Activated T-cell treated with anti-CD3 and anti-CD28 coated beads, Interleukin-2, amount 50 U/mL, for 4 hours (primary cell): ENCODE measurements at regions not wholly inside any gene's neighbourhood (a gene's known extent, or its start where the extent isn't known, plus 50 kb on each side); places are given as distances from the start of the nearest gene placed in this dataset.
"Not testable (repeated sequence)": the region's sequence is repeated elsewhere in the genome, so short reads cannot be mapped to it uniquely, and the experiment has no call there.

Experiments used
- ATAC-seq, 2 donors: fragments of 200-7000 bp; cut with Tn5 transposase; one replicate each; pipeline ENCODE4 v1.10.0; 2021
- DNase-seq: peaks from one replicate; pipeline ENCODE4 v3.0.0-alpha.2; 2020
- H3K27me3 Mint-ChIP-seq: one replicate; pipeline ENCODE4 v1.8.0; 2021; ENCODE audit warnings: low read depth, mixed read lengths
- H3K36me3 Mint-ChIP-seq: one replicate; pipeline ENCODE4 v1.8.0; 2022; ENCODE audit warnings: mixed read lengths; ENCODE audit not compliant: insufficient read depth
- H3K4me1 Mint-ChIP-seq: one replicate; pipeline ENCODE4 v1.8.0; 2021; ENCODE audit warnings: low read depth, mixed read lengths
- H3K4me3 Mint-ChIP-seq: one replicate; pipeline ENCODE4 v1.8.0; 2021; ENCODE audit warnings: mild to moderate bottlenecking, moderate library complexity, mixed read lengths
- H3K9me3 Mint-ChIP-seq: one replicate; pipeline ENCODE4 v1.8.0; 2021; ENCODE audit warnings: mixed read lengths

DNA sequence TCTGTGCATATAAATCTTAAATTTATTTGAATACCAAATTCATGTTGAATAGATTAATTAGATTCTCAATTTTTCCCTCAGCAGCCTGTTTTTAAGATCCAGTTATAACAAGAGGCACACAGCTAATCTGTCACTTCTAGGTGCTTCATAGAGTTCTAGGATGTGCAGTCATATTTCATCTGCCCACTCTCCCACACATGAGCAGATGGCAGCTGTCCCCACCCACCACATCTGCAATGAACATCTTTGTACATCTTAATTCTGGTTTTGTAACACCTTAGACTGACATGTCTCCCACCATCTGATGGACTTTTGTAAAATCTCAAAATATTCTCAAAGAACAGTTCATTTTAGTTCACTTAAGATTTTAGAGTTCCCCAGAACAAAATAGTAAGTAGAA is 250.8 kb upstream of the ST6GAL2 start:
- H3K9me3 Mint-ChIP-seq: no peaks in the 10 kb centered on the region
- ATAC-seq (no peak), DNase-seq (no peak)
- H3K4me3 Mint-ChIP-seq: no peak overlapping the region
- no peaks in the 10 kb centered on the region for H3K27me3 Mint-ChIP-seq
- H3K4me1 Mint-ChIP-seq: no peaks in the 10 kb centered on the region
- no peaks in the 10 kb centered on the region for H3K36me3 Mint-ChIP-seq

DNA sequence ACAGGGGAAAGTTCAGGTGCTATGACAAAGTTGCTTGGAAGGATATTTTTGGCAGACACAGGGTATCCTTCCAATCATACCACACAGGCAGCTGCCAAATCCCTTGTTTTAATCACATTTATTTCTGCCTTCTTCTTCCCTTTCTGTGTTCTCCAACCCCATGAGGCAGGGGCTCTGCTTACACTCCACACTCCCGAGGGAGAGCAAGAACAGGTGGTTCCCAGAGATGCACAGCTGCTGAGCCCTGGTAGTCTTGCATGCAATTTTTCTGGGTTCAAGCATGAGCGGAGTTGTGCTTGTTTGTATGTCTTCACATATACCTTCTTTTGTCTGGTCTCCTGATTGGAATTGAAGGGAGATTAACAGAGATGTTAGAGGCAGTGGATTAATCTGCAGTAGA is 251.7 kb upstream of the ST6GAL2 start:
- Mint-ChIP-seq H3K36me3 (no peaks in the 10 kb centered on the region), H3K27me3 (no peaks in the 10 kb centered on the region), H3K9me3 (no peaks in the 10 kb centered on the region), H3K4me1 (no peaks in the 10 kb centered on the region), H3K4me3 (no peak overlapping the region)
- no peak for DNase-seq
- no peak for ATAC-seq

DNA sequence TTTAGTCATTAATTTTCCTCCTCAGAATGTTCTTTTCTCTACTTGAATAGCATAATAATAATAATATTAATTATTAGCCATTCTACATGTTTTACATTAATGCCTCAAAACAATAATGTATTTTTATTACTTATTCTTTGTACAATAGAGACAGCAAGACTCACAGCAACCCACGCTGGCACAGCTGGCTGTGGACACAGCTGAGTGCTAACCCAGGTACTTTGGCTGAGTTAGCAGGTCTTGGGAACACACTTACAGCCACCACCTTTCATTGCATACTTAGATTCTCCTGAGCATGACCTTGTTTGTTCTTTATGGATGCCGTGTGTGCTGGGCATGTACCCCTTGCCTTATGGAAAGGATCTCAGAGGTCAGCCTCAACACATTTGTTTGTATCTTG is 260.2 kb upstream of the ST6GAL2 start:
- Mint-ChIP-seq H3K27me3 (no peaks in the 10 kb centered on the region), H3K4me1 (no peaks in the 10 kb centered on the region), H3K9me3 (peaks cover 7% of the 10 kb centered on the region), H3K36me3 (no peaks in the 10 kb centered on the region), H3K4me3 (no peak overlapping the region)
- no peak for ATAC-seq
- DNase-seq: no peak

DNA sequence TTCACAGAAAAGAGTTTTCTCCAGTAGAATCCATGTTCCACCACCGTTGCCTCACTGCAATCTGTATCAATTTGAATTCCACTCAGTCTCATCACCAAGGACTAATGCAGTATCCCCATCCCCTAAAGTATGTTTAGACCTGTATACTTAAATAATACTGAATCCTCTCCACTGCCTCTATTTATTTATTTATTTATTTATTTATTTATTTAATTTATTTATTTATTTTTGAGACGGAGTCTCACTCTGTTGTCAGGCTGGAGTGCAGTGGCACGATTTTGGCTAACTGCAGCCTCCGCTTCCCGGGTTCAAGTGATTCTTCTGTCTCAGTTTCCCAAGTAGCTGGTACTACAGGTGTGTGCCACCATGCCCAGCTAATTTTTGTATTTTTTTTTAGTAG is 260.7 kb upstream of the ST6GAL2 start:
- H3K4me1 Mint-ChIP-seq, H3K4me3 Mint-ChIP-seq, H3K36me3 Mint-ChIP-seq, DNase-seq, ATAC-seq, H3K9me3 Mint-ChIP-seq, H3K27me3 Mint-ChIP-seq: not testable (repeated sequence)

DNA sequence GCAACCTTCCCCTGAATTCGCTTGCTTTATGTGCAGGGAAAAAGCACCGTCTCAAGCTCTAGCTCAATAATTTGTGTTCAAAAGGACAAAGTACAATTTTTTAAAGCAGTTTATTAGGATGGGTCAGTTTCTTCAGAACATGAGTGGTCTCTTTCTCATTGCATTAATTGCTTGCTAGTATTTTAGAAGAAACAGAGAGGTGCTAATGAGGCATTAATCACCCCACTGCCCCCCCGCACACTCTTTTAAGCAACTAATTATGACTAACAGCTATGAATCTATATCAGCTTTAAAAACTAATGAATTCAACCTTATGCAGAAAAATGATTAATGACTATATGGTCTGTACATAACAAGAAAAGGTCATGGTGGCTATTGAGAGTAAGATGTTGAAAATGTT is 262.1 kb upstream of the ST6GAL2 start:
- no peak for ATAC-seq
- Mint-ChIP-seq H3K36me3 (no peaks in the 10 kb centered on the region), H3K9me3 (peaks cover 7% of the 10 kb centered on the region)

DNA sequence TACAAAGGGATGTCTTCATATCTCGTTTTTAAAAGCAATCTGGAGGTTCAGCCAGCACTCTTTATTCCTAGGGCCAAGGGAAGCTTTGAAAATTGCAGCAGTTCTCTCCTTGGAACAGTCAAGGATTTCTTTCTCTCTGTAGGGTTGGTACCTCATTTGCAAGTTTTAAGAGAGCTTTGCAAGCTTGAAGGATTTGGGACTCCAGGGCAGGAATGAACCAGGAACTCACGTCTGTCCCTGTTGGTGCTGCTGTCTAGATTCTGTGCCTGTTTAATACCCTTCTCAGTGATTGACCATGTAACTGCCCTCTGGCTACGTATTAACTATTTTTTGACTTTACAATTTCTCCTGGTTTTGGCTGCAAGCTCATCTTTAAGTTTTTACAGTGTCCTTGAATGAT is 262.5 kb upstream of the ST6GAL2 start:
- Mint-ChIP-seq H3K4me3 (no peak overlapping the region), H3K9me3 (peaks cover 7% of the 10 kb centered on the region), H3K4me1 (no peaks in the 10 kb centered on the region), H3K27me3 (no peaks in the 10 kb centered on the region), H3K36me3 (no peaks in the 10 kb centered on the region)
- DNase-seq (no peak), ATAC-seq (no peak)

More for the DNA sequence above, 262.1 kb upstream of the ST6GAL2 start:
- H3K4me1 Mint-ChIP-seq: no peaks in the 10 kb centered on the region
- H3K27me3 Mint-ChIP-seq: no peaks in the 10 kb centered on the region
- no peak overlapping the region for H3K4me3 Mint-ChIP-seq
- DNase-seq: no peak

DNA sequence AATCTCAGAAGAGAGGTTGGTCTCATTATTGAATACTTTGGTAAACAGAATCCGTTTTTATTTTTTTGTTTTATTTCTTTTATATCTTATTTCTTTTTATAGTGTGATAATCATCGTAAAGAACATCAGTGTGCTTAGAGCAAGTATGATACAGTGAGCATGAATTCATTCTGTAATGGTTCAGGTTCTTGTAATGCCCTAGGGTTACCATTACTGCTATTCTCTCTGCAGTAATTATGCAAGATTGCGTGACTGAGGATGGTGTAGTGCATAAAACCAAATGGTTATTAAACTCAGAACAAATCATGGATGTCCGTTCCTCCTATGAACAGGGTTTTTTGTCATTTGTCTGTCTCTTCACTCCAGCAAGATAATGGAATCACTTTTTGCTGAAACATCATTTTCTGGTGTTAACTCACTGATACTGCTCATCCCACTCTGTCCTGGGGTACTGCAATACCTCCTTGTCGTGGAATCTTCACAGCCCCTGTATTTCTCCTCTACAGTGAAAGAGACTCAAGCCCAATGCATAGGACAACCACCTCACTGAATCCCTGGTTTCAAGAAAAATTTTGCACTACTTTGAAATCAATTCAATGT is 274.8 kb upstream of the ST6GAL2 start:
- Mint-ChIP-seq H3K27me3 (no peaks in the 10 kb centered on the region), H3K4me1 (no peaks in the 10 kb centered on the region), H3K9me3 (peaks cover 9% of the 10 kb centered on the region), H3K4me3 (no peak overlapping the region), H3K36me3 (no peaks in the 10 kb centered on the region)
- no peak for DNase-seq
- ATAC-seq: no peak

DNA sequence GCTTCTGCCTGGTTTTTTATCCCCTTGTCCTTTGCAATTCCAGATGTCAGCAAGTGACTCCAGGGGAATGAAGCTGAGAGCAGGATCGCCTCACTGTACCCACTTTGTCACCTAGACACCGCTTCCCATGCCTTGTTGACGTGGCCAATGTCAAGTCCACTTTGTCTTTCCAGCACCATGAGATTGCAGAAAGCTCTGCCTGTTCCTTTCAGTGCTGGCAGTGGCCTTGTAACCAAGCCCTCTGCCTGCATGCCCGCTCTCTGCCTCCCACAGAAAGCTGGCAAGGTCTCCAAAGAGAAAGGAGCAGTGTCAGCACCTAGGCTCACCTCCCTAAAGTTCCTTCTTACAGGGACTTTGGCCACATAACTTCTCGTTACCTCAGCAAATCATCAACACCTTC is 282.2 kb upstream of the ST6GAL2 start:
- ATAC-seq (no peak), DNase-seq (no peak)
- no peak overlapping the region for H3K4me3 Mint-ChIP-seq
- no peaks in the 10 kb centered on the region for H3K27me3 Mint-ChIP-seq
- H3K9me3 Mint-ChIP-seq: peaks cover 12% of the 10 kb centered on the region
- H3K4me1 Mint-ChIP-seq: no peaks in the 10 kb centered on the region
- no peaks in the 10 kb centered on the region for H3K36me3 Mint-ChIP-seq

DNA sequence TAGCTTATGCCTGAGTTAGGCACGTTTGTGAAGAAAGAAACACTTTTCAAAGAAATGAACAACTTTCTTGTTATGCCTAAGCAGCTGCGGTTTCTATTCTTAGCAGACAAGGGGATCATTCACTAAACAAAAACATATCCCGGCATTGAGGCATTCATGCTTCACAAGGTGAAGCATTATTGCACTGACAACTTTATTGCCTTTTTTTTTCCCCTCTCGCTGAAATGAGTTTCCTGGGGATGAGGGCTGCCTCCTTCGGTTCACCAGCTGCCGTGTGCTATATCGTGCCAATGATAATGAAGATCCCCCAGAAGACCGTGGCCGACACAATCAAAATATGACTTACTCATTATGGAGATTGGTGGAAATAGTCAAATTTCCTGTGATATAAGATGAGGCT is 288.2 kb upstream of the ST6GAL2 start:
- DNase-seq (no peak), ATAC-seq (no peak)
- Mint-ChIP-seq H3K27me3 (no peaks in the 10 kb centered on the region), H3K9me3 (peaks cover 5% of the 10 kb centered on the region), H3K36me3 (no peaks in the 10 kb centered on the region), H3K4me3 (no peak overlapping the region), H3K4me1 (no peaks in the 10 kb centered on the region)

DNA sequence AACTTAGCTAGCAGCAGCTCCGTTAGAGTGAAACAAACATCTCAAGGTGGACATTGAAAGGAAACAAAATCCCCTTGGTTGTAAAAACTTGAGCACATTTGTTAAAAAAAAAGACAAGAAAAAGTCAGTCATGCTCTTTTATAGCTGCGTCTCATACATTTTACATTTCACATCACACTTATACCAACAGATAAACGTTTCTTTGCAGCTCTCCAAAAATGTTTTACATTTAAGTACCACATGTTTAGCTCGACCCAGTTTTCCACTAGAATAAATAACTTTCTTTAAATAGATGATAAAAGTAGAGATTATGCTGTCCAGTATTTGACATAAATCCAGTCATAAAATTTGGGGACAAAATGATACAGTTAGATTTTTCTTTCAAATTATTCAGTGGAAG is 297.0 kb upstream of the ST6GAL2 start:
- H3K36me3 Mint-ChIP-seq: no peaks in the 10 kb centered on the region
- H3K27me3 Mint-ChIP-seq: no peaks in the 10 kb centered on the region
- DNase-seq (no peak), ATAC-seq (no peak)
- H3K4me1 Mint-ChIP-seq: no peaks in the 10 kb centered on the region
- no peaks in the 10 kb centered on the region for H3K9me3 Mint-ChIP-seq
- no peak overlapping the region for H3K4me3 Mint-ChIP-seq

DNA sequence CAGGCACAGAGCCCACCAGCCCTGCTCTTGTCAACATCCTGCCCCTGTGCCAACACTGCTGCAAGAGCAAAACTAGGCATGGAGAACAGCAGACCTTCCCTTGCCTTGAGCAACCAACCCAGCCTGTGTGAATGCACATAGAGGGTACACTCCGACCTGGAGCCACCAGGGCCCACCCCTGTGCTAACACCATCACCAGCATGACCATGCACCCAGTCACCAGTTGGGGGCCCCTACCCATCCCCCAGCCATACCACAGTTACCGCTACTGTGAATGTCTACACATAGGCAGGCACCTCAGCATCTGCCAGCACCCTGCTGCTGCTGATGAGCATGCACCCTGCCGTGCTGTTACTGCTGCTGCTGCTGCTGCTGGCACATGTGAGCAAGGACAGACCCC is 301.9 kb upstream of the ST6GAL2 start:
- ATAC-seq: no peak
- Mint-ChIP-seq H3K27me3 (no peaks in the 10 kb centered on the region), H3K9me3 (no peaks in the 10 kb centered on the region)

DNA sequence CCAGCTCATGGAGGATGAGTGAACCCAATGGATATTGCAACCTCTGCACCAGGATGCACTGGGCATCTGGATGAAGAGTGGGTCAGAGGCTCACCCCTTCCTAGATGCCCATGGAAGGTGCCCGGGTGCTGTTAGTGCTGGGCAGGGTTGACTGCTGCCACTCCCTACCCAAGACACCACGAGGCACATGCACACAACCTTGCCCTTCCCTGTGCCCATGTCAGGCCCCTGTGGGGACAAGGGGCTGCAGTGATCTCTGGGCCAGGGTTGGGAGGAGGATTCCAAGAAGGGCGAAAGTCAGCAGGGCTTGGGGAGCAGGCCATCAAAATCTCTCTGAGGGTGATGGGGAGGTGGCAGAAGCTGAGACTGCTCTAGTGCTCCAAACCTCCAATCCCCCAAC is 309.7 kb upstream of the ST6GAL2 start:
- no peaks in the 10 kb centered on the region for H3K36me3 Mint-ChIP-seq
- no peak overlapping the region for H3K4me3 Mint-ChIP-seq
- ATAC-seq: no peak
- H3K9me3 Mint-ChIP-seq: no peaks in the 10 kb centered on the region
- H3K4me1 Mint-ChIP-seq: no peaks in the 10 kb centered on the region
- no peaks in the 10 kb centered on the region for H3K27me3 Mint-ChIP-seq
- no peak for DNase-seq

More for the DNA sequence above, 301.9 kb upstream of the ST6GAL2 start:
- Mint-ChIP-seq H3K4me3 (no peak overlapping the region), H3K4me1 (no peaks in the 10 kb centered on the region), H3K36me3 (no peaks in the 10 kb centered on the region)
- no peak for DNase-seq

DNA sequence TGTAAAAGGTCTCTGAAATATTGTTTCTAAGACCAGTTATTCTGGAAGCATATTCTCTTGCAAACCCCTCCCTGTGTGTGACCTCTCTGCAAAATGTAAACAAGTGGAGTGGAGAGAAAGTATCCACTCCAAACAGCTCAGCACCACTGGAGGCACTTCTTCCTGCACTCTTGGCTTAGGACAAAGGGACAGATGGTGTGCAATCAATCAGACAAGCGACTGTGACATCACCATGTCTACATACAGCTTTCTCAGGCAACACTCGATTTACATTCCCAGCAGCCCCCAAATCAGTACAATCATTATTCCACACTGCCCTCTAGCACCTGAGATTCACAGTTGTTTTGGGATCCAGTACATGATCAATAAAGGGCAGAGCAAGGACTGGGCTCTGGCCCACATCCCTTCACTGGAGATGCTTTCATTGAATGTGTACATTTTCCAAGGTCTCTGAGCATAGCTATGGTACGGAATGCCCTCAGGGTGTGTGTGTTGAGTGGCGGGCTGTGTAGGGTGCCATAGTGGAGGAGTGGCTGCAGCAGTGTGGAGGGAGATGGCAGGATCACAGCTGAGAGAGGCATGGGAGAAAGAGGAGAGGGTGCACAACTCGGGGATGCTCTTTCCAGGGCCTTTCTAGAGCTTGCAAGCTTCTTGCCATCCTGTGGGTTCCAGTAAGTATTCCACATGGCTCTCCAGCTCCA is 311.8 kb upstream of the ST6GAL2 start:
- no peaks in the 10 kb centered on the region for H3K9me3 Mint-ChIP-seq
- H3K27me3 Mint-ChIP-seq: no peaks in the 10 kb centered on the region
- no peak overlapping the region for H3K4me3 Mint-ChIP-seq
- no peaks in the 10 kb centered on the region for H3K36me3 Mint-ChIP-seq
- DNase-seq (no peak), ATAC-seq (no peak)
- H3K4me1 Mint-ChIP-seq: no peaks in the 10 kb centered on the region

DNA sequence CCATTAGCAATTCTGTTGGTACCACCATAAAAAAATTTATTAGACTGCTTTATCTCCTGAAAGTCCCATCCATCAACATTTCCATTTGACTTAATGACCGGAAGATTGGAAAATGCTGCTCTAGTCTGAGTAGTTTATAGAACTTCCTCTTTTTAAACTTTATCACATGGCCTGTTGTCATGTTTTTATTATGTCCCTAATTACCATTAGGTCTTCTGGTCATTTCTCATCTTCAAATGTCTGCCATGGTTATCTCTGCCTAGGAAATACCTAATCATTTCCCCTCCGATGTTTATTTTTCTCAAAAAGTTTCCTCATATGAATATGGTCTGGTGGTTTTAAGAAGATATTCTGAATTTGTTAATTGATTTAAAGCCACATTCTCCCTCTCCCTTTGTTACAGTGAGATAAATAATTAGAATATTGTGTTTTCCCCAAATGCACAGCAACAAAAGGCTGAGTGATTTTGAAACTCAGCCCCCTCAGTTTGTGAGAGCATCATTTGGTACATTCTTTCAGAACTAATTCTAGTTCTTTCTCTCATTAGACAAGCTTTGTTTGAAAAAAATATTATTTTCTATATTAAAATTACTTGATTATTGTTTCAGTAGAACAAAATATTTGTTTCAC is 317.1 kb upstream of the ST6GAL2 start:
- Mint-ChIP-seq H3K4me3 (no peak overlapping the region), H3K4me1 (no peaks in the 10 kb centered on the region), H3K27me3 (no peaks in the 10 kb centered on the region), H3K9me3 (no peaks in the 10 kb centered on the region), H3K36me3 (no peaks in the 10 kb centered on the region)
- DNase-seq (no peak), ATAC-seq (no peak)
